Testis (tissue), 2 donors: ENCODE measurements at regions not wholly inside any gene's neighbourhood (a gene's known extent, or its start where the extent isn't known, plus 50 kb on each side); places are given as distances from the start of the nearest gene placed in this dataset.

Source experiments
- DNase-seq: peaks from one replicate; pipeline ENCODE4 v3.0.0-alpha.2; 2019
- H3K27ac ChIP-seq, 2 donors: fragments of 200-600 bp; sonication (generic); one replicate each; pipeline ENCODE4 v1.5.1; 2019
- H3K27me3 ChIP-seq: fragments of 200-600 bp; sonication (generic); one replicate; pipeline ENCODE4 v1.5.1; 2019
- H3K36me3 ChIP-seq: fragments of 200-600 bp; sonication (generic); one replicate; pipeline ENCODE4 v1.5.1; 2017; ENCODE audit warnings: low read depth; ENCODE audit errors: missing control alignments
- H3K4me1 ChIP-seq: fragments of 200-600 bp; sonication (generic); one replicate; pipeline ENCODE4 v1.5.1; 2019
- H3K4me3 ChIP-seq, 2 donors: fragments of 200-600 bp; sonication (generic); one replicate each; pipeline ENCODE4 v1.5.1; 2017 to 2019
- H3K9me3 ChIP-seq: fragments of 200-600 bp; sonication (generic); one replicate; pipeline ENCODE4 v1.5.1; 2017
- CTCF ChIP-seq, 3 experiments: fragments of 450-650 bp in 2 of 3; fragments of 200-600 bp in 1 of 3; sonication (generic) in 1 of 3; IDR thresholded peaks; one replicate each; pipeline ENCODE4 v1.5.1; 2016 to 2019; ENCODE audit warnings: antibody characterized with exemption in 3 of 3, mild to moderate bottlenecking in 2 of 3, moderate library complexity in 1 of 3
- POLR2A ChIP-seq: fragments of 450-650 bp; IDR thresholded peaks from one replicate; pipeline ENCODE4 v1.6.1; 2017; ENCODE audit warnings: antibody characterized with exemption, mild to moderate bottlenecking, moderate library complexity
- WGBS, 2 donors: methylation state at CpG; one replicate each; pipeline ENCODE4 v1.1.5; 2018; 5-methylcytosine and 5-hydroxymethylcytosine counted together
- intact Hi-C: fragments of 100-400 bp; cut with DNase I; formaldehyde crosslinking; loops from one replicate; pipeline ENCODE4 v1.15.1; 2023; ENCODE audit warnings: low total_unique reads

- H3K27me3 ChIP-seq = no peaks in the 10 kb centered on the region
- H3K27ac ChIP-seq = no peak overlapping the region
- TF ChIP-seq POLR2A (no peak), CTCF (IDR thresholded peaks at IDR 0.05) (no peak)
- H3K4me3 ChIP-seq = no peak overlapping the region
- intact Hi-C loops = no loop called here
- WGBS, 2 donors = 86 to 87% methylated on average over 7 to 8 of the region's 8 CpGs
- DNase-seq = no peak
- no peaks in the 10 kb centered on the region for H3K9me3 ChIP-seq
- no peaks in the 10 kb centered on the region for H3K4me1 ChIP-seq
- no peaks in the 10 kb centered on the region for H3K36me3 ChIP-seq
Measured at GRCh38 chr17:79258041-79258440, 183.4 kb downstream of the ENGASE start.

GRCh38 chr17:79255926-79256585, 181.4 kb downstream of the ENGASE start:
- WGBS, 2 donors = 72 to 86% methylated on average over 12 to 14 of the region's 14 CpGs

GRCh38 chr17:79255456-79255855, 180.8 kb downstream of the ENGASE start:
- Histone ChIP-seq H3K36me3 (no peaks in the 10 kb centered on the region), H3K27me3 (no peaks in the 10 kb centered on the region), H3K9me3 (no peaks in the 10 kb centered on the region), H3K27ac (no peak overlapping the region), H3K4me3 (no peak overlapping the region), H3K4me1 (no peaks in the 10 kb centered on the region)
- 80 to 83% methylated on average over 1 to 11 of the region's 11 CpGs for WGBS, 2 donors
- no peak for DNase-seq
- intact Hi-C loops = no loop called here
- TF ChIP-seq POLR2A = no peak
- TF ChIP-seq CTCF (IDR thresholded peaks at IDR 0.05) = no peak

More at GRCh38 chr17:79255926-79256585, 181.4 kb downstream of the ENGASE start:
- TF ChIP-seq CTCF (IDR thresholded peaks at IDR 0.05) (no peak), POLR2A (no peak)
- Histone ChIP-seq H3K4me1 (no peaks in the 10 kb centered on the region), H3K4me3 (no peak overlapping the region), H3K36me3 (no peaks in the 10 kb centered on the region), H3K27me3 (no peaks in the 10 kb centered on the region), H3K9me3 (no peaks in the 10 kb centered on the region), H3K27ac (no peak overlapping the region)
- DNase-seq = no peak
- intact Hi-C loops = no loop called here

GRCh38 chr17:79255046-79255445, 180.4 kb downstream of the ENGASE start:
- H3K27me3 ChIP-seq = no peaks in the 10 kb centered on the region

More at GRCh38 chr17:79255046-79255445, 180.4 kb downstream of the ENGASE start:
- WGBS, 2 donors = 50 to 89% methylated on average over 1 to 6 of the region's 6 CpGs
- Histone ChIP-seq H3K36me3 (no peaks in the 10 kb centered on the region), H3K27ac (no peak overlapping the region), H3K4me1 (no peaks in the 10 kb centered on the region), H3K4me3 (no peak overlapping the region), H3K9me3 (no peaks in the 10 kb centered on the region)
- no peak for TF ChIP-seq CTCF (IDR thresholded peaks at IDR 0.05)
- TF ChIP-seq POLR2A = no peak
- no peak for DNase-seq
- intact Hi-C loops = no loop called here
